Neuron (in vitro differentiated cells): ENCODE measurements at regions not wholly inside any gene's neighbourhood (a gene's known extent, or its start where the extent isn't known, plus 50 kb on each side); places are given as distances from the start of the nearest gene placed in this dataset.
"Not testable (repeated sequence)": the region's sequence is repeated elsewhere in the genome, so short reads cannot be mapped to it uniquely, and the experiment has no call there.

Experiments
- H2AFZ ChIP-seq: one replicate; pipeline ENCODE4 v1.6.1; 2013; ENCODE audit warnings: low read depth, mild to moderate bottlenecking, inconsistent platforms, low read length, moderate library complexity
- H3K27me3 ChIP-seq: one replicate; pipeline ENCODE4 v1.6.1; 2013; ENCODE audit warnings: low read length; ENCODE audit not compliant: insufficient read depth
- H3K36me3 ChIP-seq: one replicate; pipeline ENCODE4 v1.6.1; 2013; ENCODE audit warnings: low read length; ENCODE audit not compliant: insufficient read depth
- H3K4me1 ChIP-seq: one replicate; pipeline ENCODE4 v1.6.1; 2013; ENCODE audit warnings: low read length; ENCODE audit not compliant: insufficient read depth
- H3K4me3 ChIP-seq: 2 replicates; pipeline ENCODE4 v1.5.1; 2013; ENCODE audit warnings: mild to moderate bottlenecking, low read length, moderate library complexity
- H3K9me3 ChIP-seq: one replicate; pipeline ENCODE4 v1.6.1; 2013; ENCODE audit warnings: low read length

GRCh38 chr5:99339758-99340157 lies 411.0 kb upstream of the CHD1 start:
- H3K9me3 ChIP-seq, H3K36me3 ChIP-seq, H3K27me3 ChIP-seq, H2AFZ ChIP-seq, H3K4me3 ChIP-seq, H3K4me1 ChIP-seq: not testable (repeated sequence)

- Histone ChIP-seq H3K4me1 (no peaks in the 10 kb centered on the region), H3K9me3 (no peaks in the 10 kb centered on the region), H3K36me3 (no peaks in the 10 kb centered on the region), H3K27me3 (no peaks in the 10 kb centered on the region), H2AFZ (no peak overlapping the region), H3K4me3 (no peak overlapping the region)
These were observed 406.1 kb upstream of the CHD1 start for GRCh38 chr5:99334936-99335335.

DNA sequence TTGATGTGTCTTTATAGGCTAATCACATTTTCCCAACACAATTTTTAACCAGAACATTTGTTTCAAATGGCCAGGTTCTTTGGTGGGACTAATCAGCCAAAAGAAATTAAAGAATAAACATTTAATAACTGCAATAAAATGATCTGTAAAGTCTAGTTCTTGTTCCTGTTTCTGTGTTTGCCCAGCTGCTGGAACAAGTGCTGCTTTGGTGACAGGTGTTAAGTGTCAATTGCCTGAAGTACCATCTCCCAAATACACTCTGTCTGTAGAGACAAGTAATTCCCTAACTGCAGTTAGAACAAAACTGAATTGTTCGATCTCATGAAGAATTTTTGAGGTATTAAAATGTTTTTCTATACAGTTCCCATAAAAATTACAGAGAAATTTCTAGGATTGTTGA lies 402.3 kb upstream of the CHD1 start:
- H2AFZ ChIP-seq, result no peak overlapping the region
- no peak overlapping the region for H3K4me3 ChIP-seq
- H3K4me1 ChIP-seq, result no peaks in the 10 kb centered on the region
- H3K27me3 ChIP-seq, result no peaks in the 10 kb centered on the region
- H3K9me3 ChIP-seq, result no peaks in the 10 kb centered on the region
- H3K36me3 ChIP-seq, result no peaks in the 10 kb centered on the region

DNA sequence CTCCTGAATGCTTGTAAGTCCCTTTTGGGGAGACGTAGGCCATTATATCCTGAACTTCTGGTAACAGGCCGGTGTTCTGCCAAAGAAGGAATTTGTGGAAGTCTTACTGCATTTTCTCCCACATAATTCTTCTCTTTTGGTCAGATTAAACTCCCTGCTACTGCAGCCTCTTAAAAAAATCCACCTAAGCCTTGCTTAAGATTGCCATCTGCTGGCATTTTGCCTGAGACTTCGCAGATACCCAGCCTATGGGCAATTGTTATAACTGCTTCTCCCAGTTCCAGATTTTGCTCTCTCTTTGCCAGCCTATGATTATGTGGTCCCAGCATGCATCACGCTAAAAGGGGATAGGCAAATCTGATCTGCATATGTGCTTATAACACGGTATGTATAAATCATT lies 391.6 kb upstream of the CHD1 start:
- Histone ChIP-seq H3K27me3 (no peaks in the 10 kb centered on the region), H3K36me3 (no peaks in the 10 kb centered on the region), H2AFZ (no peak overlapping the region), H3K4me3 (no peak overlapping the region), H3K9me3 (no peaks in the 10 kb centered on the region), H3K4me1 (no peaks in the 10 kb centered on the region)

DNA sequence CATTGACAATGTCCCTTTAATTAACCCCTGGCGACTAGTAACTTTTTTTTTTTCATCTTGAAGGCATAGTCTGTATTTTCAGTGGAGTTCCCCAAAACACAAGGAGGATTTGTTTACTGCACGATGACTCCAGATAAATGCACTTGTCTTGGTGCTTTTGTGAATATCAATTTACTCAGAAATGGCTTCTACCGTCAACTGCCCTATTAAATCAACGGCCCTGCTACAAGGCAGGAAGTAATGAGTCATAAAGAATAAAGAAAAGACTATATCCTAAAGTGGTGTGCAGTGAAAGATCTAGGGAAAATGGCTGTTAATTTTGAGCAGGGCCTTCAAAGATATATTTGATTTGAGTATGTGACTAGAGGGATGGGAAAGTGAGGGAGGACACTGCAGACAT lies 388.3 kb upstream of the CHD1 start:
- no peaks in the 10 kb centered on the region for H3K9me3 ChIP-seq
- H2AFZ ChIP-seq, result no peak overlapping the region
- H3K4me1 ChIP-seq, result no peaks in the 10 kb centered on the region
- no peaks in the 10 kb centered on the region for H3K36me3 ChIP-seq
- H3K27me3 ChIP-seq, result no peaks in the 10 kb centered on the region
- H3K4me3 ChIP-seq, result no peak overlapping the region

DNA sequence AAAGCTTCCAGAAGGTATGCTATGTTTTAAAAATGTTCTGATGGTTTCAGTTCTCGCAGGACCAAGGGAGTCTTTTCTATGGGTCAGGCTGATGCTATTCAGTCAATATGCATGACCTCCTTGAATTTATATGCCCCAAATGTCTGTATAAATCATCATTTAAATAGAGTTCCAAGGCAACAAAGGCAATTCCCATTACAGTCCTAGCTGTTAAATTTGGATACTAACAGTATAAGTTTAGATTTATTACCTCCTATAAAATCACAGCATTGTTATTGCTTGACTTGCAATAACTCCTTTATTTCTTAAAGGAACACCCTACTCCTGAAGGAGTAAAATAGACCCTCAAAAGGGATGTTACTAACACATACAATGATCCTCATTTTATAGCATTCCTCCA lies 387.7 kb upstream of the CHD1 start:
- no peak overlapping the region for H2AFZ ChIP-seq
- H3K27me3 ChIP-seq, result no peaks in the 10 kb centered on the region
- H3K36me3 ChIP-seq, result no peaks in the 10 kb centered on the region
- H3K4me3 ChIP-seq, result no peak overlapping the region
- H3K4me1 ChIP-seq, result no peaks in the 10 kb centered on the region
- H3K9me3 ChIP-seq, result no peaks in the 10 kb centered on the region

DNA sequence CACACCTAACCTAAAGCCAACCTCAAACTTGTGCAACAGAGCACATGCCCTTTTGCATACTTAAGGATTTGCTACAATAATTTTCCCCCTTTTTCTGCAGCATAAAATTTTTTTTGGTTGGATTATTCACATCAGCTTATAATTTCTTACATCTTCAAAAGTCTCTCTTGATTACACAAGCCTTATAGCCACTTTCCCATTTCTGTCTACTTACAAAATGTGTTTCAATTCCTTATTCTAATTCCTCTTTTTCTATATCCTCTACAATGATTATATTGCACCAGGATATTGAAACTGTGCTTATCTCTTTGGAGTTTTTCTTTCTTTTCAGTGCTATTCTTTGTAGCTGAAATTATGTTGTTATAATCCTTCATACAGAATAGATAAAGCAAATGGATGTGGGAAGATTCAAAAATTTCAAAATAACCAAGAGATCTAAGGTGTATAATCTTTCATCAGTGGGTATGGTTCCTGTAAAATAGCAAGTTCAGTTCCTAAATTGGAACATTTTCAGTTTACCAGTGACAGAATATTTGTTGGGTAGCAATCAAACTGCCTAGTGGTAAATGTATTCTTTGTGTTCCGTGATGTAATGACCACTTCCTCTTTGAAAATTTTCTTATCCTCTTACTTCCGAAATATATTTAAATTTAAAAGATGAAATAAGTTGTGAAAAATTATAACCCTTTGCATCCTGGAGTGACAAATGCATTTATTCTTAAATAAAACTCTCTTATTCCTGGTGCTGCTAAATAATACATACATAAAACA lies 386.8 kb upstream of the CHD1 start:
- no peaks in the 10 kb centered on the region for H3K4me1 ChIP-seq
- H2AFZ ChIP-seq, result no peak overlapping the region
- no peaks in the 10 kb centered on the region for H3K9me3 ChIP-seq
- no peaks in the 10 kb centered on the region for H3K27me3 ChIP-seq
- H3K36me3 ChIP-seq, result no peaks in the 10 kb centered on the region
- H3K4me3 ChIP-seq, result no peak overlapping the region

DNA sequence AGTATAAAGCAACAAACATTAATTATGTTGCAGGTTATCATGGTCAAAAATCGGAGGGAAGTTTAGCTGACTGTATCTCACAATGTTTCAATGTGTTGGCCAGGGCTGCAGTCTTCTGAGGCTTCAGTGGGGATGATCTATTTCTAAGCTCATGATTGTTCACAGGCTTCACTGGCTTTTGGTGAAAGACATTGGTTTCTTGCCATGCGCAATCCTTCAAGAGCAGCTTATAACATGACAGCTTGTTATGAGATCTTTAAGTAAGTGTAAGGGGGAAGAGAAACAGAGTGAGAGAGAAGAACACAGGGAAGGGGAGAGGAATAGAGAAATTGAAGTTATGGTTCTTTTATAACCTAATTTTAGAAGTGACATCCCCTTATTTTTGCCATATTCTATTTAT lies 385.9 kb upstream of the CHD1 start:
- Histone ChIP-seq H3K4me3 (no peak overlapping the region), H3K36me3 (no peaks in the 10 kb centered on the region), H3K4me1 (no peaks in the 10 kb centered on the region), H3K27me3 (no peaks in the 10 kb centered on the region), H3K9me3 (no peaks in the 10 kb centered on the region), H2AFZ (no peak overlapping the region)

- H3K4me1 ChIP-seq, result no peaks in the 10 kb centered on the region
- H3K27me3 ChIP-seq, result no peaks in the 10 kb centered on the region
- H3K4me3 ChIP-seq, result no peak overlapping the region
- no peaks in the 10 kb centered on the region for H3K36me3 ChIP-seq
- no peaks in the 10 kb centered on the region for H3K9me3 ChIP-seq
- no peak overlapping the region for H2AFZ ChIP-seq
These were observed 379.3 kb upstream of the CHD1 start for GRCh38 chr5:99308131-99308530.

DNA sequence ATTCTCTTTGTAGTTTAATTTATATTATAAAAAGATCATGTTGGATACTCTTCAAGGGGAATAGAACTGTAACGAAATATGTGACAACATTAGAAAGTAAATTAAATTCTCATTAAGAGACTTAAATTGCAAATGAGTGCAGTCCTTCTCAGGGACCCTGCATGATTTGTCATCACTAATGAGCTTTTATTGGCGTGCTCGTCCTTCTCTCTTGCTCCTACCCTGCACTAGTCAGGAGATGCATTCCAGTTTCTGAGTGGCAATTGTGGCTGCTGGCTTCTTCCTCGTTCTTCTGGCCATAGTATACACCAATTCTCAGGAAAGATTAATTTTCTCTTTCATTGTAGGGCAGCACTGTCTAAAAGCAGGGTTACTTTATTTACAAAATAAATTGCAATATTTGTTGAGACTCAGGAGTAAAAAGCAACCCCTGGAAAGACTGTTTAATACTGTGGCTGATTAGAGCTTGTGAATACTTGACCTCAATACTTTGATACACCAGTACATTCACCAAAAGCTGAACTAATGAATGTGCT lies 376.3 kb upstream of the CHD1 start:
- Histone ChIP-seq H2AFZ (no peak overlapping the region), H3K4me3 (no peak overlapping the region), H3K9me3 (peaks cover 2% of the 10 kb centered on the region), H3K4me1 (no peaks in the 10 kb centered on the region), H3K27me3 (no peaks in the 10 kb centered on the region), H3K36me3 (no peaks in the 10 kb centered on the region)

GRCh38 chr5:99285606-99286005 lies 356.8 kb upstream of the CHD1 start:
- Histone ChIP-seq H3K4me1 (no peaks in the 10 kb centered on the region), H3K4me3 (no peak overlapping the region), H3K9me3 (no peaks in the 10 kb centered on the region)

DNA sequence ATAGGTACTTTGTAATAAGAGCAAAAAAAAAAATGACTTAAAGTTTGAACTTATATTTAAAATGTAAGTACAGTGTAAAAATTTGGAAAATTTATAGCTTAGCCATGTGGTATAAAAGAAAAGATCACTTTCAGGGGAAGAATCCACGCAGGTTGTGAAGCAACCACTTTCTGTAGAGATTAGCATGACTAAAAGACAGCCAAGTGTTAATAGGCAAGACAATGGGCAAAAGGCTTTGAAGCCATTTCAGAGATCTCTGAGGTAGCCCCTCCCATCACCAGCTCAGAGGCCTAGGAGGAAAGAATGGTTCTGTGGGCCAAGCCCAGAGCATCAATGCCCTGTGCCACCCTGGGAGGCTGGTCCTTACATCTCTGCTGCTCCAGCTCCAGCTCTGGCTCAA lies 346.3 kb upstream of the CHD1 start:
- Histone ChIP-seq H2AFZ (no peak overlapping the region), H3K9me3 (no peaks in the 10 kb centered on the region), H3K4me1 (peaks cover 4% of the 10 kb centered on the region), H3K27me3 (no peaks in the 10 kb centered on the region), H3K36me3 (no peaks in the 10 kb centered on the region), H3K4me3 (no peak overlapping the region)

More at GRCh38 chr5:99285606-99286005, 356.8 kb upstream of the CHD1 start:
- Histone ChIP-seq H3K27me3 (no peaks in the 10 kb centered on the region), H3K36me3 (no peaks in the 10 kb centered on the region), H2AFZ (no peak overlapping the region)

- no peak overlapping the region for H2AFZ ChIP-seq
- no peaks in the 10 kb centered on the region for H3K27me3 ChIP-seq
- H3K36me3 ChIP-seq, result no peaks in the 10 kb centered on the region
- no peak overlapping the region for H3K4me3 ChIP-seq
- no peaks in the 10 kb centered on the region for H3K9me3 ChIP-seq
- H3K4me1 ChIP-seq, result no peaks in the 10 kb centered on the region
These were observed 343.8 kb upstream of the CHD1 start for GRCh38 chr5:99272576-99272975.

- H3K9me3 ChIP-seq, result no peaks in the 10 kb centered on the region
- no peak overlapping the region for H2AFZ ChIP-seq
- H3K4me1 ChIP-seq, result no peaks in the 10 kb centered on the region
- H3K36me3 ChIP-seq, result no peaks in the 10 kb centered on the region
- no peaks in the 10 kb centered on the region for H3K27me3 ChIP-seq
- no peak overlapping the region for H3K4me3 ChIP-seq
These were observed 330.0 kb upstream of the CHD1 start for GRCh38 chr5:99258819-99259218.
